Activated T-helper 17 cell treated with anti-CD3 and anti-CD28 coated beads, Interleukin-2, amount 50 U/mL, for 72 hours (primary cell): ENCODE measurements at regions not wholly inside any gene's neighbourhood (a gene's known extent, or its start where the extent isn't known, plus 50 kb on each side); places are given as distances from the start of the nearest gene placed in this dataset.

ENCODE experiments used
- ATAC-seq: fragments of 150-1000 bp; cut with Tn5 transposase; replicated peaks from 2 replicates; pipeline ENCODE4 v1.10.0; 2021; ENCODE audit warnings: mild to moderate bottlenecking, moderate library complexity
- H3K27ac Mint-ChIP-seq: one replicate; pipeline ENCODE4 v1.8.0; 2022; ENCODE audit warnings: mixed read lengths
- H3K27me3 Mint-ChIP-seq: one replicate; pipeline ENCODE4 v1.8.0; 2022; ENCODE audit warnings: mixed read lengths
- H3K36me3 Mint-ChIP-seq: one replicate; pipeline ENCODE4 v1.8.0; 2022; ENCODE audit warnings: low read depth, mild to moderate bottlenecking, mixed read lengths
- H3K4me1 Mint-ChIP-seq: one replicate; pipeline ENCODE4 v1.8.0; 2022; ENCODE audit warnings: mixed read lengths
- H3K4me3 Mint-ChIP-seq: one replicate; pipeline ENCODE4 v1.8.0; 2022; ENCODE audit warnings: mild to moderate bottlenecking, mixed read lengths
- H3K9me3 Mint-ChIP-seq: one replicate; pipeline ENCODE4 v1.8.0; 2022; ENCODE audit warnings: mixed read lengths

DNA sequence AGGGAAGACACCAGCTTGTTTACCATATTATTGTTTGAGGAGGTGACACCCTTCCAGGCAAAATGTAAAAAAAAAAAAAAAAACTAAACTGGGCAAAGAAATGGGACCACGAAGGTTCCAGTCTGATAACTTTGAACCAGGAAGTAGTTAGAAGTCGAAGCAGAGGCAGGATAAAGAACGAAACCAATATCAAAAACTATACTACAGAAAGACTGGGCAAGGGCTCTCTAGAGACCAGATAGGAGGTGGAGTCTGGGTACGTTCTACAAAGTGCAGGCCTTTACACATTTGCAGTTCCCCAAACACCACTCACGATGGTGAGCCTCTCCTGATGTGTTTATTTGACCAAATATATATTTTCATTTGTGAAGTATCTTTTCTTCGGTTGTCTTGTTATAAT, 125.7 kb upstream of the CDK1 start:
- no peaks in the 10 kb centered on the region for H3K36me3 Mint-ChIP-seq
- peak overlapping the region; percentile 63 for H3K4me3 Mint-ChIP-seq
- no peaks in the 10 kb centered on the region for H3K27me3 Mint-ChIP-seq
- H3K27ac Mint-ChIP-seq = peak overlapping the region; percentile 87
- no peak for ATAC-seq
- no peaks in the 10 kb centered on the region for H3K9me3 Mint-ChIP-seq
- H3K4me1 Mint-ChIP-seq = peaks cover 28% of the 10 kb centered on the region

DNA sequence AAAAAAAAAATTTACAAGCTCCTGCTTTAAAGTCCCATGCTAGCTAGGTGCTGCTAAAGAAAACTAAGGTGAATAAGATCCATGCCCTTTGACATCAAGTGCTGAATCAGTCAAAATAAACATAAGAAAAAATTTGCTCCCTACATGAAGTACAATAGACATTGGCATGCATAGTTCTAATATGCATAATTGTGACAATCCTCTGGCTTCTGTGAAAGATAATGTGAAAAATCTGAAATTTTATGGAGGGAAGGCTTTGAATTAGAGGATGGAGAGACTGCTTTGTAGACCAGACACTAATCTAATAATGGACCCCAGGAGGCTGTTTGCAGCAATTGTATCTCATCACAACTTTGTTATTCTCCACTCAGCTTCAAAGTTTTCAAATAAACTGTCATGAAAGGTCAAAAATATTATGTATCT, 127.9 kb upstream of the CDK1 start:
- peak overlapping the region; percentile 21 for H3K4me3 Mint-ChIP-seq
- H3K27me3 Mint-ChIP-seq = no peaks in the 10 kb centered on the region
- no peak for ATAC-seq
- H3K4me1 Mint-ChIP-seq = peaks cover 30% of the 10 kb centered on the region
- no peaks in the 10 kb centered on the region for H3K36me3 Mint-ChIP-seq
- peak overlapping the region; percentile 39 for H3K27ac Mint-ChIP-seq
- no peaks in the 10 kb centered on the region for H3K9me3 Mint-ChIP-seq

- peak; percentile 55 for ATAC-seq
- H3K27me3 Mint-ChIP-seq = no peaks in the 10 kb centered on the region
- H3K36me3 Mint-ChIP-seq = no peaks in the 10 kb centered on the region
- peak overlapping the region; percentile 21 for H3K4me3 Mint-ChIP-seq
- peaks cover 30% of the 10 kb centered on the region for H3K4me1 Mint-ChIP-seq
- peak overlapping the region; percentile 39 for H3K27ac Mint-ChIP-seq
- no peaks in the 10 kb centered on the region for H3K9me3 Mint-ChIP-seq
Measured at GRCh38 chr10:60649485-60650377, 128.5 kb upstream of the CDK1 start.

GRCh38 chr10:60648761-60649160, 129.5 kb upstream of the CDK1 start:
- Mint-ChIP-seq H3K27ac (peak overlapping the region; percentile 36), H3K9me3 (no peaks in the 10 kb centered on the region), H3K4me3 (no peak overlapping the region), H3K4me1 (peaks cover 40% of the 10 kb centered on the region), H3K36me3 (no peaks in the 10 kb centered on the region), H3K27me3 (no peaks in the 10 kb centered on the region)
- ATAC-seq = no peak

- ATAC-seq = peak; percentile 47
- H3K4me1 Mint-ChIP-seq = peaks cover 35% of the 10 kb centered on the region
- H3K27ac Mint-ChIP-seq = no peak overlapping the region
- no peaks in the 10 kb centered on the region for H3K27me3 Mint-ChIP-seq
- H3K4me3 Mint-ChIP-seq = no peak overlapping the region
- H3K36me3 Mint-ChIP-seq = no peaks in the 10 kb centered on the region
- H3K9me3 Mint-ChIP-seq = no peaks in the 10 kb centered on the region
Measured at GRCh38 chr10:60646966-60647796, 131.1 kb upstream of the CDK1 start.

DNA sequence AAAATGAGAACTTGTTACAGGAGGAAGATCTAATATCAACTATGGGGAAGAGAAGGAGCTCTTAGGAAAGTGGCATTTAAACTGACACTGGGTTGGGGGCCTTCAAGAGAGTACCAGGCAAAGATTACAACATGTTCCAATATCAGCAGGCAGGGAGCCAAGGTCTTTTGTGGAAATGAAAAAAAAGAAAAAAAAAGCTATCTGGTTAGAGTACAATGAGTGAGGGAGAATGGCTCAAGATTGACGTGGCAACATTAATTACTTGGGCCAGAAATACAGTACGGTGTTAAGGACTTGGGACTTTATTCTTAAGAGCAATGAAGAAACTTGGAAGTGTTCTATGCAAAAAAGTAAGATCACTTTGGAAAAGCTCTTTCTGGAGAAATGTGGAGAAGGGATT, 132.3 kb upstream of the CDK1 start:
- H3K4me1 Mint-ChIP-seq = peaks cover 34% of the 10 kb centered on the region
- no peaks in the 10 kb centered on the region for H3K36me3 Mint-ChIP-seq
- no peak overlapping the region for H3K27ac Mint-ChIP-seq
- no peaks in the 10 kb centered on the region for H3K27me3 Mint-ChIP-seq
- ATAC-seq = no peak
- no peak overlapping the region for H3K4me3 Mint-ChIP-seq
- H3K9me3 Mint-ChIP-seq = no peaks in the 10 kb centered on the region

DNA sequence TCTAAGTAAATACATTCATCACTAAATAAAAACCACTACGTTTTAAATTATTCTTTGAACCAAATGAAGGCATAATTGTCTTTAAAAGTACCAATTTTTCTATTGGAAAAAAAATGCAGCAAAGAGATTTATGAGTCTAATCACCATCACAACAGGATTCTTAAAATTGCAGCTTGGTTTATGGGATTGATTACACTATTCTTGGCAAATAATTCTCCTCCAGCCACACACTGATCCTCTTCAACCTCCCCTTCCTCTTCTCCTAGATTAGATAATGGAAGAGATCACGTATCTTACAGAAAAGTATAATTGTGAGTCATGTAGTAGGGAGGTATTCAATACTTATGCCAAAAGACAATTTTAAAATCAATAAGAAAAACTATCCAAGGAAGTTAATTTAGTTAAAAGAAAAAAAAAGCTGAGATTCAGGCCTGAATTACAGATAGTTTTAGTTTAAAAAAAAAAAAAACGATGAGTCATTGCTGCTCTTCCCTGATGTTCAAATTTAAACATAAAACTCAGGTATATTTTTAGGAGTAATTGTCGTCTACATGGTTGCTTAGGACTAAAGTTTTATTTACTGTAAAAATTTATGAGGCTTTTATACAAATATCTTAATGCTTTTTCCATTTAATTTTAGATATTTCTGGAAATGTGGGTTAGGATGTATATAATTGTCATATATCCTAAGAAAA, 133.7 kb upstream of the CDK1 start:
- H3K36me3 Mint-ChIP-seq = no peaks in the 10 kb centered on the region
- peaks cover 26% of the 10 kb centered on the region for H3K4me1 Mint-ChIP-seq
- peak overlapping the region; percentile 64 for H3K27ac Mint-ChIP-seq
- peak overlapping the region; percentile 15 for H3K4me3 Mint-ChIP-seq
- ATAC-seq = no peak
- H3K27me3 Mint-ChIP-seq = no peaks in the 10 kb centered on the region
- no peaks in the 10 kb centered on the region for H3K9me3 Mint-ChIP-seq

- Mint-ChIP-seq H3K9me3 (peaks cover 1% of the 10 kb centered on the region), H3K27ac (peak overlapping the region; percentile 64), H3K4me1 (peaks cover 22% of the 10 kb centered on the region), H3K4me3 (peak overlapping the region; percentile 15), H3K27me3 (no peaks in the 10 kb centered on the region), H3K36me3 (no peaks in the 10 kb centered on the region)
- ATAC-seq = peak; percentile 56
Measured at GRCh38 chr10:60643874-60644273, 134.4 kb upstream of the CDK1 start.

DNA sequence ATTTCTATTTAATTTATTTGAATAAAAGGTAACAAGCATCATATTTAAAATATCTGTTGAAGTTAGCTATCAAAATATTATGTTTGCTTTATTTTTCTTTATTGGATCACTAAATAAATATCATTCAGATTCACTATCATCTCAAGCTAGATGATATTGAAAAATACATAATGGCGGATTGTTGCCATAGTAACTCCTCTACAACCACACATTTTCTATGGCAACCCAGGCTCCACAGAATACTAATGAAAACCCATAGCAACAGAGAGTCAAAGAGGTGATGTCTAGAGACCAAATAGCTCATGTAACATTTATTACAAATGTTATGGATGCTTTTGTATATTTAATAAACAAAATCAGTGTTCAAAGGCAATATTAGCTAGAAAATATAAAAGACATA, 148.9 kb upstream of the CDK1 start:
- Mint-ChIP-seq H3K27ac (no peak overlapping the region), H3K36me3 (no peaks in the 10 kb centered on the region), H3K27me3 (no peaks in the 10 kb centered on the region), H3K4me3 (no peak overlapping the region), H3K4me1 (peaks cover 12% of the 10 kb centered on the region), H3K9me3 (no peaks in the 10 kb centered on the region)
- no peak for ATAC-seq

- no peak overlapping the region for H3K27ac Mint-ChIP-seq
- peaks cover 13% of the 10 kb centered on the region for H3K4me1 Mint-ChIP-seq
- ATAC-seq = no peak
- no peaks in the 10 kb centered on the region for H3K27me3 Mint-ChIP-seq
- H3K36me3 Mint-ChIP-seq = no peaks in the 10 kb centered on the region
- no peak overlapping the region for H3K4me3 Mint-ChIP-seq
- H3K9me3 Mint-ChIP-seq = no peaks in the 10 kb centered on the region
Measured at GRCh38 chr10:60627778-60628748, 150.2 kb upstream of the CDK1 start.

DNA sequence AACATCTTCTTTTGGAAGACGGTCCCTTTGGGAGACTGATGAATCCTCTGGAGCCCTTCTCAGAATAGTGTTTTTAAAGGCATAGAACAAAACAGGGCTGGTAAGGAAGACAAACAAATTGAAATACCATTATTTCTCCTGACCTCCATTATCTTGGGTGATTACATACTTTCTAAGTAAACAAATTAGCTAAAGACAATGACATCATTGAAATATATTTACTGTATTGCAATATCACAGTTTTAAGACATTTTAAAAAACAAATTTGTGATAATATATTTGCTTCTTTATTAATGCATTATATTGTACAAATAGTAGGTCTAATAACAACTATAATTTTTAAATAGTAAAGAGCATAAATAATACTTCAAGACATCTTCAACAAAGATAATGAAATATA, 152.2 kb upstream of the CDK1 start:
- Mint-ChIP-seq H3K36me3 (no peaks in the 10 kb centered on the region), H3K27ac (no peak overlapping the region), H3K9me3 (no peaks in the 10 kb centered on the region), H3K27me3 (no peaks in the 10 kb centered on the region), H3K4me1 (peaks cover 17% of the 10 kb centered on the region), H3K4me3 (no peak overlapping the region)
- no peak for ATAC-seq

- Mint-ChIP-seq H3K27me3 (no peaks in the 10 kb centered on the region), H3K36me3 (no peaks in the 10 kb centered on the region), H3K27ac (no peak overlapping the region), H3K4me1 (peaks cover 23% of the 10 kb centered on the region), H3K4me3 (no peak overlapping the region), H3K9me3 (no peaks in the 10 kb centered on the region)
- no peak for ATAC-seq
Measured at GRCh38 chr10:60623627-60624026, 154.7 kb upstream of the CDK1 start.

- no peak overlapping the region for H3K4me3 Mint-ChIP-seq
- ATAC-seq = no peak
- no peaks in the 10 kb centered on the region for H3K9me3 Mint-ChIP-seq
- no peak overlapping the region for H3K27ac Mint-ChIP-seq
- no peaks in the 10 kb centered on the region for H3K27me3 Mint-ChIP-seq
- peaks cover 22% of the 10 kb centered on the region for H3K4me1 Mint-ChIP-seq
- no peaks in the 10 kb centered on the region for H3K36me3 Mint-ChIP-seq
Measured at GRCh38 chr10:60621018-60621417, 157.3 kb upstream of the CDK1 start.
